Left lung (tissue), 4 donors: ENCODE measurements at regions not wholly inside any gene's neighbourhood (a gene's known extent, or its start where the extent isn't known, plus 50 kb on each side); places are given as distances from the start of the nearest gene placed in this dataset.

Source experiments
- ATAC-seq: fragments of 200-7000 bp; cut with Tn5 transposase; one replicate; pipeline ENCODE4 v1.9.1; 2020; ENCODE audit warnings: moderate library complexity
- DNase-seq, 4 donors: peaks; one replicate each; pipeline ENCODE4 v3.0.0-alpha.2; 2013 to 2020
- H3K27ac ChIP-seq, 2 donors: fragments of 200-600 bp; sonication (generic) in 1 of 2; one replicate each; pipeline versions ENCODE4 v1.5.0 to v1.8.0; 2020 to 2021
- H3K27me3 ChIP-seq, 2 donors: fragments of 200-600 bp; sonication (generic) in 1 of 2; one replicate each; pipeline versions ENCODE4 v1.5.0 to v1.8.0; 2020 to 2021
- H3K36me3 ChIP-seq, 2 donors: fragments of 200-600 bp; sonication (generic) in 1 of 2; one replicate each; pipeline versions ENCODE4 v1.5.0 to v1.8.0; 2020 to 2021
- H3K4me1 ChIP-seq, 2 donors: fragments of 200-600 bp; one replicate each; pipeline ENCODE4 v1.8.0; 2021
- H3K4me3 ChIP-seq, 2 donors: fragments of 200-600 bp; sonication (generic) in 1 of 2; one replicate each; pipeline versions ENCODE4 v1.5.0 to v1.8.0; 2020 to 2021; ENCODE audit warnings: mild to moderate bottlenecking in 1 of 2
- H3K9me3 ChIP-seq, 2 donors: fragments of 200-600 bp; sonication (generic) in 1 of 2; one replicate each; pipeline versions ENCODE4 v1.5.0 to v1.8.0; 2020 to 2021
- intact Hi-C, 2 donors: fragments of 100-400 bp; cut with DNase I; formaldehyde crosslinking; loops; one replicate each; pipeline versions ENCODE4 v1.11.2 to v1.14.2; 2022
- TF ChIP-seq, protein P1 (sequence below), 2 donors: fragments of 200-600 bp; sonication (generic) in 1 of 2; IDR thresholded peaks; one replicate each; pipeline versions ENCODE4 v1.5.0 to v1.8.0; 2021; ENCODE audit warnings: antibody characterized with exemption in 2 of 2
- donor health status: DM: no; HTN: yes; CAD: no.
- donor health status: DM: no; HTN: no; CAD: no.

DNA sequence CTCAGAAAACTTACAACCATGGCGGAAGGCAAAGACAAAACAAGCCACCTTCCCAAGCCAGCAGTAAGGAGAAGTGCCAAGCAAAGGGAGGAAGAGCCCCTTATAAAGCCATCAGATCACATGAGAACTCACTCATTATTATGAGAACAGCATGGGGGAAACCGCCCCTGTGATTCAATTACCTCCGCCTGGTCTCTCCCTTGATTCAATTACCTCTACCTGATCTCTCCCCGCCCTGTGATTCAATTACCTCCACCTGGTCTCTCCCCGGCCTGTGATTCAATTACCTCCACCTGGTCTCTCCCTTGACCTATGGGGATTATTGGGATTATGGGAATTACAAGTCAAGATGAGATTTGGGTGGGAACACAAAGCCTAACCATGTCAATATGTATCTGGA lies 467.3 kb upstream of the FTMT start:
- no peaks in the 10 kb centered on the region for H3K9me3 ChIP-seq
- H3K27me3 ChIP-seq, result no peaks in the 10 kb centered on the region
- H3K4me1 ChIP-seq, result no peaks in the 10 kb centered on the region
- no peak for ATAC-seq
- TF ChIP-seq, protein P1, sequence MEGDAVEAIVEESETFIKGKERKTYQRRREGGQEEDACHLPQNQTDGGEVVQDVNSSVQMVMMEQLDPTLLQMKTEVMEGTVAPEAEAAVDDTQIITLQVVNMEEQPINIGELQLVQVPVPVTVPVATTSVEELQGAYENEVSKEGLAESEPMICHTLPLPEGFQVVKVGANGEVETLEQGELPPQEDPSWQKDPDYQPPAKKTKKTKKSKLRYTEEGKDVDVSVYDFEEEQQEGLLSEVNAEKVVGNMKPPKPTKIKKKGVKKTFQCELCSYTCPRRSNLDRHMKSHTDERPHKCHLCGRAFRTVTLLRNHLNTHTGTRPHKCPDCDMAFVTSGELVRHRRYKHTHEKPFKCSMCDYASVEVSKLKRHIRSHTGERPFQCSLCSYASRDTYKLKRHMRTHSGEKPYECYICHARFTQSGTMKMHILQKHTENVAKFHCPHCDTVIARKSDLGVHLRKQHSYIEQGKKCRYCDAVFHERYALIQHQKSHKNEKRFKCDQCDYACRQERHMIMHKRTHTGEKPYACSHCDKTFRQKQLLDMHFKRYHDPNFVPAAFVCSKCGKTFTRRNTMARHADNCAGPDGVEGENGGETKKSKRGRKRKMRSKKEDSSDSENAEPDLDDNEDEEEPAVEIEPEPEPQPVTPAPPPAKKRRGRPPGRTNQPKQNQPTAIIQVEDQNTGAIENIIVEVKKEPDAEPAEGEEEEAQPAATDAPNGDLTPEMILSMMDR (IDR thresholded peaks at IDR 0.05), result no peak
- H3K4me3 ChIP-seq, result no peak overlapping the region
- H3K36me3 ChIP-seq, result no peaks in the 10 kb centered on the region
- H3K27ac ChIP-seq, result no peak overlapping the region
- no peak for DNase-seq
- intact Hi-C loops, result no loop called here

DNA sequence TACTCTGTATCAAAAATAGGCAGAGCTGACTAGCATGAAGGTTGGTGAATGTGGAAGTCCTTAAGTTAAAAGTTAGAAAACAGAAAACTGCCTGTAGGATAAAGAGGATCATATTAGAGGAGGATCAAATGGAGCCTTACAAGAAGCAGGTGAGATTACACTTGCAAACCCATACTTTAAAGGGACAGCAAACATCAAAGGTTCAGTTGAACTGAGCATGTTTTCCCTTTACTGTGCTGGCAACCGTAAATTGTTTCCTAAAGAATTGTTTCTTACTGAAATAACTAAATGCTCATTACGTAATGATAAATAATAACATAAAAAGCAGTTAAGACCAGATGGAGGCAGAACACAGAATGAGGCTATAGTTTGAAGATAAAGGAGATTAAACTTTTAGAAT lies 465.3 kb upstream of the FTMT start:
- TF ChIP-seq, protein P1 (IDR thresholded peaks at IDR 0.05), result no peak
- Histone ChIP-seq H3K27ac (no peak overlapping the region), H3K4me3 (no peak overlapping the region), H3K36me3 (no peaks in the 10 kb centered on the region), H3K27me3 (no peaks in the 10 kb centered on the region), H3K4me1 (no peaks in the 10 kb centered on the region), H3K9me3 (no peaks in the 10 kb centered on the region)
- no peak for ATAC-seq
- DNase-seq, result peak in 1 of 4 donors; percentile 12
- intact Hi-C loops, result no loop called here

DNA sequence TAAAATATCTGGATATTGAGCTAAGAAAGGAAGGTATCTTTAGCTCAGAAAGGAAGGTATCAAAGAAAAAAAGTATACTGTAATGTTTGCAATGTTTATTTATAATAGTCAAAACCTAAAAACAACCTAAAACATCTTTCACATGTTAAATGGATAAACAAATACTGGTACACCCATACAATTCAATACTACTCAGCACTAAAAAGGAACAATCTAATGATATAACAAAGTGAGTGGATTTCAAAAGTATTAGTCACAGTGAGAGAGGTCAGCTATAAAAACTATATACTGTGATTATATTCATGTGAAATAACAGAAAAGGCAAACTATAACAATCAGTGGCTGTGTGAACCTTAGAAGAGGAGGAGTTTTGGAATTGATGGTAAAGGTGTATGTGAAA lies 455.0 kb upstream of the FTMT start:
- intact Hi-C loops, result no loop called here
- no peak for DNase-seq
- peaks cover 0 to 3% of the 10 kb centered on the region in 2 donors for H3K9me3 ChIP-seq
- no peaks in the 10 kb centered on the region for H3K27me3 ChIP-seq
- no peaks in the 10 kb centered on the region for H3K36me3 ChIP-seq
- TF ChIP-seq, protein P1 (IDR thresholded peaks at IDR 0.05), result no peak
- H3K4me3 ChIP-seq, result no peak overlapping the region
- H3K27ac ChIP-seq, result no peak overlapping the region
- no peaks in the 10 kb centered on the region for H3K4me1 ChIP-seq
- no peak for ATAC-seq

- ATAC-seq (no peak), DNase-seq (no peak)
- peaks cover 0 to 11% of the 10 kb centered on the region in 2 donors for H3K9me3 ChIP-seq
- TF ChIP-seq, protein P1 (IDR thresholded peaks at IDR 0.05), result no peak
- H3K36me3 ChIP-seq, result no peaks in the 10 kb centered on the region
- no peak overlapping the region for H3K27ac ChIP-seq
- H3K4me3 ChIP-seq, result no peak overlapping the region
- H3K27me3 ChIP-seq, result no peaks in the 10 kb centered on the region
- intact Hi-C loops, result no loop called here
- no peaks in the 10 kb centered on the region for H3K4me1 ChIP-seq
These were observed 451.8 kb upstream of the FTMT start for GRCh38 chr5:121399879-121400278.

GRCh38 chr5:121408778-121409177 lies 442.9 kb upstream of the FTMT start:
- no peak overlapping the region for H3K27ac ChIP-seq
- TF ChIP-seq, protein P1 (IDR thresholded peaks at IDR 0.05), result no peak
- H3K27me3 ChIP-seq, result no peaks in the 10 kb centered on the region
- no peaks in the 10 kb centered on the region for H3K36me3 ChIP-seq
- peaks cover 0 to 13% of the 10 kb centered on the region in 2 donors for H3K9me3 ChIP-seq
- ATAC-seq, result no peak
- no peak overlapping the region for H3K4me3 ChIP-seq
- DNase-seq, result no peak
- intact Hi-C loops, result no loop called here
- H3K4me1 ChIP-seq, result no peaks in the 10 kb centered on the region
